DOHH2 (cell line): ENCODE measurements at regions not wholly inside any gene's neighbourhood (a gene's known extent, or its start where the extent isn't known, plus 50 kb on each side); places are given as distances from the start of the nearest gene placed in this dataset.

Experiments
- H3F3A ChIP-seq: fragments of 200-600 bp; sonication (generic), shearing (Covaris generic); 2 replicates; pipeline ENCODE4 v1.6.0; 2016; ENCODE audit warnings: antibody characterized with exemption, mild to moderate bottlenecking; ENCODE audit not compliant: control insufficient read depth, insufficient read depth
- H3K27ac ChIP-seq: fragments of 200-600 bp; sonication (generic); 2 replicates; pipeline ENCODE4 v1.5.1; 2014; ENCODE audit warnings: low read depth, mild to moderate bottlenecking, low read length, moderate library complexity
- H3K27me3 ChIP-seq: fragments of 200-600 bp; sonication (generic); 2 replicates; pipeline ENCODE4 v1.6.1; 2014; ENCODE audit warnings: mild to moderate bottlenecking, low read length, mixed read lengths; ENCODE audit not compliant: control insufficient read depth
- H3K36me3 ChIP-seq: fragments of 200-600 bp; sonication (generic); 2 replicates; pipeline ENCODE4 v1.6.1; 2014; ENCODE audit warnings: mild to moderate bottlenecking, low read length, moderate library complexity, mixed read lengths; ENCODE audit not compliant: control insufficient read depth
- H3K4me1 ChIP-seq: fragments of 200-600 bp; sonication (generic); 2 replicates; pipeline ENCODE4 v1.6.1; 2014; ENCODE audit warnings: mild to moderate bottlenecking, low read length, mixed read lengths; ENCODE audit not compliant: control insufficient read depth
- H3K4me2 ChIP-seq: fragments of 200-600 bp; sonication (generic); 2 replicates; pipeline ENCODE4 v1.6.0; 2014; ENCODE audit warnings: mild to moderate bottlenecking, low read length, moderate library complexity
- H3K4me3 ChIP-seq: fragments of 200-600 bp; sonication (generic); 2 replicates; pipeline ENCODE4 v1.5.1; 2014; ENCODE audit warnings: mild to moderate bottlenecking, low read length, mixed read lengths
- H3K79me2 ChIP-seq: fragments of 200-600 bp; sonication (generic); 2 replicates; pipeline ENCODE4 v1.6.1; 2014; ENCODE audit warnings: mild to moderate bottlenecking, low read length, mixed read lengths; ENCODE audit not compliant: control insufficient read depth
- H3K9me2 ChIP-seq: fragments of 200-600 bp; sonication (generic); replicated peaks from 2 replicates; pipeline ENCODE4 v1.6.1; 2014; ENCODE audit warnings: mild to moderate bottlenecking, low read length, mixed read lengths; ENCODE audit not compliant: control insufficient read depth
- H3K9me3 ChIP-seq: fragments of 200-600 bp; sonication (generic); 2 replicates; pipeline ENCODE4 v1.6.1; 2014; ENCODE audit warnings: antibody characterized with exemption, low read length, mixed read lengths; ENCODE audit not compliant: control insufficient read depth, insufficient read depth
- H4K20me1 ChIP-seq: fragments of 200-600 bp; sonication (generic); 2 replicates; pipeline ENCODE4 v1.6.0; 2014; ENCODE audit warnings: low read depth, mild to moderate bottlenecking, antibody characterized with exemption, low read length, moderate library complexity; ENCODE audit not compliant: control insufficient read depth, insufficient read depth
- CTCF ChIP-seq: fragments of 200-600 bp; sonication (generic); IDR thresholded peaks from one replicate; pipeline ENCODE4 v1.5.1; 2014; ENCODE audit warnings: antibody characterized with exemption, mild to moderate bottlenecking, low read depth, low read length; ENCODE audit not compliant: poor library complexity, severe bottlenecking
- EZH2phosphoT487 ChIP-seq: fragments of 200-600 bp; sonication (generic); IDR thresholded peaks from 2 replicates; pipeline ENCODE4 v1.6.1; 2017; ENCODE audit warnings: borderline replicate concordance, mild to moderate bottlenecking, antibody characterized with exemption, low read length, moderate library complexity, mixed read lengths

DNA sequence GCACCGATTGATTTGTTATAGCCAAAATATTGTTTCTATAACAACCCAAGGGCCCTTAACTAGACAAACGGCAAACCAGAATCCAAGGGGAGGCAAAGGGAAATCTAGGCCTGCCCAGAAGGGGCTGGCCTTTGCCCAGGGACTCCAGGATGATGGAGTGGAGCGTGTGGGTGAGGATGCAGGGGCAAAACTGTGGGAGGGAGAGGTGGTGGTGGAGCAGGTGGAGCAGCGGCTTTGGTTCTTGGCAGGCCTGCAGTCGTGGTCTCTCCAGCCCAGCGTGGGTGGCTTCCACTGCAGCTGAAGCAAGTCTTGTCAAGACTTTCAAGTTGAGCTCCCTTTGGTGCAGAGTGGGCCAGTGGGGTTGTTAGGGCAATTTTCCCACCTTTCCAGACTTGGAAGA lies 98.6 kb upstream of the TBCA start:
- H3K79me2 ChIP-seq = no peaks in the 10 kb centered on the region
- no peaks in the 10 kb centered on the region for H3K9me3 ChIP-seq
- H3K27me3 ChIP-seq = peaks cover 7% of the 10 kb centered on the region; the same call in 1 of the 2 replicates
- no peaks in the 10 kb centered on the region for H3K4me1 ChIP-seq
- H3K27ac ChIP-seq = no peak overlapping the region
- TF ChIP-seq CTCF (no peak), EZH2phosphoT487 (no peak)
- no peaks in the 10 kb centered on the region for H3K9me2 ChIP-seq
- no peaks in the 10 kb centered on the region for H3F3A ChIP-seq
- H3K36me3 ChIP-seq = no peaks in the 10 kb centered on the region
- H4K20me1 ChIP-seq = no peaks in the 10 kb centered on the region
- no peak overlapping the region for H3K4me3 ChIP-seq
- no peak overlapping the region for H3K4me2 ChIP-seq

DNA sequence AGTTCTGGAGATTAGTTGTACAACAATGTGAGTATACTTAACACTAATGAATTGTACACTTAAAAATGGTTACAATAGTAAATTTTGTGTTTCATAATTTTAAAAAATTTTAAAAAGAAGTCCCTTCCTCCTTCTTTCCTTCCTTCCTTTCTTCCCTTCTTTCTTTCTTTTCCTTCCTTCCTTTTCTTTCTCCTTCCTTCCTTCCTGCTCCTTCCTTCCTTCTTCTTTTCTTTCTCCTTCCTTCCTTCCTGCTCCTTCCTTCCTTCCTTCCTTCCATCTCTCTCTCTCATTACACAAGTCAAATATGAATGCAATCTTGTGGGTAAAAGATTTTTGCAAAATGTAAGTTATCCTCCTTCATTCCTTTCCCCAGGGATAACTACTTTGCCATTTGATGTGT lies 97.1 kb upstream of the TBCA start:
- Histone ChIP-seq H3K9me3 (no peaks in the 10 kb centered on the region), H4K20me1 (no peaks in the 10 kb centered on the region), H3K4me1 (no peaks in the 10 kb centered on the region), H3K9me2 (no peaks in the 10 kb centered on the region), H3F3A (no peaks in the 10 kb centered on the region), H3K36me3 (no peaks in the 10 kb centered on the region), H3K27me3 (peaks cover 6% of the 10 kb centered on the region; the same call in 1 of the 2 replicates), H3K4me3 (no peak overlapping the region), H3K4me2 (no peak overlapping the region), H3K79me2 (no peaks in the 10 kb centered on the region), H3K27ac (no peak overlapping the region)
- TF ChIP-seq EZH2phosphoT487 = no peak
- no peak for TF ChIP-seq CTCF

GRCh38 chr5:77871946-77872345 lies 95.8 kb upstream of the TBCA start:
- Histone ChIP-seq H4K20me1 (no peaks in the 10 kb centered on the region), H3K9me2 (no peaks in the 10 kb centered on the region), H3F3A (no peaks in the 10 kb centered on the region), H3K79me2 (no peaks in the 10 kb centered on the region), H3K9me3 (no peaks in the 10 kb centered on the region), H3K4me1 (no peaks in the 10 kb centered on the region), H3K27me3 (0 out of 2 replicates have a peak, but pooled peaks cover 3% of the 10 kb centered on the region), H3K36me3 (no peaks in the 10 kb centered on the region), H3K27ac (no peak overlapping the region), H3K4me3 (no peak overlapping the region), H3K4me2 (no peak overlapping the region)
- TF ChIP-seq EZH2phosphoT487 = no peak
- no peak for TF ChIP-seq CTCF

DNA sequence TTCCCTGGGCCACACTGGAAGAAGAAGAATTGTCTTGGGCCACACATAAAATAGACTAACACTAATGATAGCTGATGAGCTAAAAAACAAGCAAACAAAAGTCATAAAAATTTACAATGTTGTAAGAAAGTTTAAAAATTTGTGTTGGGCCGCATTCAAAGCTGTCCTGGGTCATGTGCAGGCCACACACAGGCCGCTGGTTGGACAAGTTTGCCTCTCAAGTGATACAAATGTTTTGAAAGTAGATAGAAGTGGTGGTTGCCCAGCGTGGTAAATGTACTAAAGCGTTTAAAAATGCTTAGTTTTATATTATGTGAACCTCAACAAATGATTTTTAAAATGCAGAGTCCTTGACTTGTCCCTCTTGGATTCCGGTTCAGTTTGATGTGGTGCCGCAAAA lies 94.9 kb upstream of the TBCA start:
- H3K4me1 ChIP-seq = no peaks in the 10 kb centered on the region
- H3K9me3 ChIP-seq = no peaks in the 10 kb centered on the region
- H3K4me3 ChIP-seq = no peak overlapping the region
- H3K79me2 ChIP-seq = no peaks in the 10 kb centered on the region
- TF ChIP-seq EZH2phosphoT487 (no peak), CTCF (no peak)
- no peaks in the 10 kb centered on the region for H3K36me3 ChIP-seq
- no peaks in the 10 kb centered on the region for H3F3A ChIP-seq
- H3K4me2 ChIP-seq = no peak overlapping the region
- no peaks in the 10 kb centered on the region for H3K9me2 ChIP-seq
- H3K27ac ChIP-seq = no peak overlapping the region
- H3K27me3 ChIP-seq = no peaks in the 10 kb centered on the region
- H4K20me1 ChIP-seq = no peaks in the 10 kb centered on the region
